Mesenchymal stem cell (in vitro differentiated cells and primary cell): ENCODE measurements at regions not wholly inside any gene's neighbourhood (a gene's known extent, or its start where the extent isn't known, plus 50 kb on each side); places are given as distances from the start of the nearest gene placed in this dataset. TPM values are rescaled to one million over a fixed set of nuclear protein-coding genes. Genes with fewer than 3 reads are reported as not detected.

ENCODE experiments used
- DNase-seq: peaks from one replicate; pipeline ENCODE4 v3.0.0-alpha.2; 2013
- H2AFZ ChIP-seq: one replicate; pipeline ENCODE4 v1.6.1; 2013; ENCODE audit warnings: low read depth, mild to moderate bottlenecking, control low read depth, inconsistent platforms, low read length, moderate library complexity
- H2AK5ac ChIP-seq: 2 replicates; pipeline ENCODE4 v1.6.1; 2013; ENCODE audit warnings: low read length, moderate library complexity, mild to moderate bottlenecking, inconsistent platforms; ENCODE audit not compliant: severe bottlenecking
- H2BK120ac ChIP-seq: one replicate; pipeline ENCODE4 v1.6.1; 2013; ENCODE audit warnings: low read depth, mild to moderate bottlenecking, inconsistent platforms, low read length, moderate library complexity
- H2BK12ac ChIP-seq, 2 experiments: one replicate each; pipeline ENCODE4 v1.6.1; 2013; ENCODE audit warnings: inconsistent platforms in 2 of 2, low read length in 2 of 2, mild to moderate bottlenecking in 2 of 2, moderate library complexity in 2 of 2, control low read depth in 1 of 2
- H2BK15ac ChIP-seq: one replicate; pipeline ENCODE4 v1.6.1; 2013; ENCODE audit warnings: mild to moderate bottlenecking, low read depth, inconsistent platforms; ENCODE audit not compliant: poor library complexity, severe bottlenecking
- H2BK5ac ChIP-seq: 2 replicates; pipeline ENCODE4 v1.6.1; 2013; ENCODE audit warnings: low read depth, mild to moderate bottlenecking, low read length, control low read depth, inconsistent platforms; ENCODE audit not compliant: poor library complexity, severe bottlenecking
- H3K14ac ChIP-seq, 2 experiments: one replicate each; pipeline ENCODE4 v1.6.1; 2013; ENCODE audit warnings: inconsistent platforms in 2 of 2, low read length in 2 of 2, control low read depth in 1 of 2, mild to moderate bottlenecking in 1 of 2, moderate library complexity in 1 of 2
- H3K18ac ChIP-seq, 2 experiments: one replicate each; pipeline ENCODE4 v1.6.1; 2013; ENCODE audit warnings: inconsistent platforms in 2 of 2, low read length in 2 of 2, control low read depth in 1 of 2, low read depth in 1 of 2, mild to moderate bottlenecking in 1 of 2
- H3K23ac ChIP-seq, 2 experiments: one replicate each; pipeline ENCODE4 v1.6.1; 2013; ENCODE audit warnings: inconsistent platforms in 2 of 2, low read length in 2 of 2, mild to moderate bottlenecking in 2 of 2, moderate library complexity in 2 of 2, control low read depth in 1 of 2
- H3K27ac ChIP-seq: 2 replicates; pipeline ENCODE4 v1.5.1; 2013; ENCODE audit warnings: mild to moderate bottlenecking, moderate library complexity, low read length, control low read depth, inconsistent platforms; ENCODE audit not compliant: poor library complexity, severe bottlenecking
- H3K27me3 ChIP-seq, 2 experiments: 2 replicates each; pipeline versions ENCODE4 v1.6.1 to v1.7.0; 2013; ENCODE audit warnings: low read length in 2 of 2, mild to moderate bottlenecking in 2 of 2, moderate library complexity in 2 of 2, control low read depth in 1 of 2, inconsistent platforms in 1 of 2; ENCODE audit not compliant: control insufficient read depth in 1 of 2, insufficient read depth in 1 of 2
- H3K36me3 ChIP-seq, 2 experiments: 2 replicates each; pipeline versions ENCODE4 v1.6.1 to v1.7.0; 2013; ENCODE audit warnings: low read length in 2 of 2, control low read depth in 1 of 2, inconsistent platforms in 1 of 2, low read depth in 1 of 2, mild to moderate bottlenecking in 1 of 2; ENCODE audit not compliant: insufficient read depth in 2 of 2, control insufficient read depth in 1 of 2
- H3K4ac ChIP-seq, 2 experiments: one replicate each; pipeline ENCODE4 v1.6.1; 2013; ENCODE audit warnings: inconsistent platforms in 2 of 2, low read length in 2 of 2, mild to moderate bottlenecking in 2 of 2, moderate library complexity in 2 of 2, control low read depth in 1 of 2, low read depth in 1 of 2
- H3K4me1 ChIP-seq: 2 replicates; pipeline ENCODE4 v1.6.1; 2013; ENCODE audit warnings: low read depth, low read length, control low read depth; ENCODE audit not compliant: control insufficient read depth, insufficient read depth
- H3K4me2 ChIP-seq: 2 replicates; pipeline ENCODE4 v1.6.1; 2013; ENCODE audit warnings: low read length, mild to moderate bottlenecking, inconsistent platforms; ENCODE audit not compliant: poor library complexity, severe bottlenecking
- H3K4me3 ChIP-seq, 2 experiments: 2 replicates each; pipeline versions ENCODE4 v1.5.1 to v1.7.0; 2013; ENCODE audit warnings: low read length in 2 of 2, mild to moderate bottlenecking in 2 of 2, control low read depth in 1 of 2, low read depth in 1 of 2; ENCODE audit not compliant: insufficient read depth in 1 of 2
- H3K79me1 ChIP-seq: replicated peaks from 2 replicates; pipeline ENCODE4 v1.6.1; 2013; ENCODE audit warnings: mild to moderate bottlenecking, control low read depth, low read length, inconsistent platforms; ENCODE audit not compliant: poor library complexity, severe bottlenecking
- H3K9ac ChIP-seq: 2 replicates; pipeline ENCODE4 v1.7.0; 2013; ENCODE audit warnings: mild to moderate bottlenecking, low read length, moderate library complexity
- H3K9me3 ChIP-seq: 2 replicates; pipeline ENCODE4 v1.7.0; 2013; ENCODE audit warnings: mild to moderate bottlenecking, low read length; ENCODE audit not compliant: control insufficient read depth
- H4K8ac ChIP-seq: one replicate; pipeline ENCODE4 v1.6.1; 2013; ENCODE audit warnings: inconsistent platforms, mild to moderate bottlenecking, low read length, moderate library complexity
- H4K91ac ChIP-seq: one replicate; pipeline ENCODE4 v1.6.1; 2013; ENCODE audit warnings: mild to moderate bottlenecking, low read length, inconsistent platforms
- WGBS: methylation state at CpG from one replicate; pipeline ENCODE4 v1.1.7; 2013; ENCODE audit warnings: mixed read lengths; 5-methylcytosine and 5-hydroxymethylcytosine counted together
- small RNA-seq: library from polyadenylated mRNA; stranded (forward); fragments of <200 nt; extraction: miRNeasy Mini kit (QIAGEN cat#:217004); gene quantifications from one replicate; pipeline ENCODE3, GENCODE V24; 2013; ENCODE audit warnings: low read depth

GRCh38 chr6:99002831-99003230 lies 55.1 kb upstream of the FBXL4 start:
- Histone ChIP-seq H3K9me3 (no peaks in the 10 kb centered on the region), H3K4me3 (no peak overlapping the region), H2AFZ (no peak overlapping the region), H4K8ac (no peak overlapping the region), H3K4me1 (no peaks in the 10 kb centered on the region), H3K79me1 (no peaks in the 10 kb centered on the region), H3K27me3 (peaks cover 0 to 9% of the 10 kb centered on the region in 2 experiments), H2BK120ac (no peak overlapping the region), H2BK5ac (no peak overlapping the region), H2AK5ac (no peak overlapping the region), H3K4me2 (no peak overlapping the region), H3K36me3 (no peaks in the 10 kb centered on the region), H3K9ac (no peak overlapping the region), H4K91ac (no peak overlapping the region), H2BK12ac (no peak overlapping the region), H3K23ac (no peak overlapping the region), H3K27ac (no peak overlapping the region), H2BK15ac (no peak overlapping the region), H3K4ac (no peak overlapping the region), H3K14ac (no peak overlapping the region), H3K18ac (no peak overlapping the region)
- no peak for DNase-seq
- 100% methylated on average over 1 of the region's 1 CpG for WGBS

- Histone ChIP-seq H3K4me2 (no peak overlapping the region), H3K27me3 (peaks cover 0 to 5% of the 10 kb centered on the region in 2 experiments), H3K79me1 (no peaks in the 10 kb centered on the region), H2BK5ac (no peak overlapping the region), H2BK15ac (no peak overlapping the region), H3K36me3 (no peaks in the 10 kb centered on the region), H3K4me1 (no peaks in the 10 kb centered on the region), H3K4me3 (no peak overlapping the region), H2AK5ac (no peak overlapping the region), H2BK12ac (no peak overlapping the region), H3K4ac (no peak overlapping the region), H3K23ac (no peak overlapping the region), H3K18ac (no peak overlapping the region), H2BK120ac (no peak overlapping the region), H2AFZ (no peak overlapping the region), H3K27ac (no peak overlapping the region), H3K9me3 (no peaks in the 10 kb centered on the region), H3K9ac (no peak overlapping the region), H4K91ac (no peak overlapping the region), H3K14ac (no peak overlapping the region), H4K8ac (no peak overlapping the region)
- no peak for DNase-seq
- WGBS = 85% methylated on average over 3 of the region's 5 CpGs
Measured at GRCh38 chr6:98998103-98998502, 50.4 kb upstream of the FBXL4 start.

Small RNAs in the stretch of these regions (small RNA-seq; reads per million reads assigned to genes)
- not detected for gene MIR548AI
